HG02610 (cell line): ENCODE measurements at regions not wholly inside any gene's neighbourhood (a gene's known extent, or its start where the extent isn't known, plus 50 kb on each side); places are given as distances from the start of the nearest gene placed in this dataset.
"Not testable (repeated sequence)": the region's sequence is repeated elsewhere in the genome, so short reads cannot be mapped to it uniquely, and the experiment has no call there.

ENCODE experiments used
- ATAC-seq: cut with Tn5 transposase; IDR thresholded peaks from one replicate; pipeline ENCODE4 v1.9.1; 2021; ENCODE audit warnings: mild to moderate bottlenecking, moderate library complexity; ENCODE audit not compliant: unreplicated experiment

DNA sequence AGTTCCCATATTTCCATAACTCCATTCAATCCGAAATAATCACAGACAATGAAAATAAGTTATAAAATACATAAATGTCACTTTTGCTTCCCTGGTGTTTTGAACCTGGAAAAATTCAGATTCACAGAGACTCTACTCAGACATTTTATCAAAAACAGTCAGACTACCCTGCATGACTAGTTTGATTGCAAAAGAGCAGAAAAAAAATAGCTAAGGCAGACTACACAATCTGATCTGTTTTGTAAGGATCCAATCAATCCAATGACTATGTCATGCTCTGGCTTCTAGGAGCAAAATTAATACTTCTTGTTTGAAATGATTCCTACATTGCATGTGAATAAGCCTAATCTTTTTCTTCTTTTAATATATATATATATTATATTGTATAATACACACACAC, 1262.6 kb downstream of the EFNA5 start:
- no peak for ATAC-seq

DNA sequence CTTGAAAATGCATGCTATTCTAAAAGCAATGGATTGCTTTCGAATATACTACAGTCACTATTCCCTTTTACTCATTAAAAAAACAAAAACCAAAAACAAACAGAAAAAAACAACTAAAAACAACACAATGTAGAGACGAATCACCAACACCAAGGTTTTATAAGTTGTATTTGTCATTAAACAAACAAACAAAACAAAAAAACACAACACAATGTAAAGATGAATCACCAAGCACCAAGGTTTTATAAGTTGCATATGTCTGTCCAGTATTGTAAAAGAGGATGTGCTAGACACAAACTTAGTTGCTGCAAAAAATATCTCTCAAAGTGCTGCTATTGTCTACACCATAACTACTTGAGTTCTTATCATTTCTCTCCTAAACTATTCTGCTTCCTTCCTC, 1269.2 kb downstream of the EFNA5 start:
- no peak for ATAC-seq

DNA sequence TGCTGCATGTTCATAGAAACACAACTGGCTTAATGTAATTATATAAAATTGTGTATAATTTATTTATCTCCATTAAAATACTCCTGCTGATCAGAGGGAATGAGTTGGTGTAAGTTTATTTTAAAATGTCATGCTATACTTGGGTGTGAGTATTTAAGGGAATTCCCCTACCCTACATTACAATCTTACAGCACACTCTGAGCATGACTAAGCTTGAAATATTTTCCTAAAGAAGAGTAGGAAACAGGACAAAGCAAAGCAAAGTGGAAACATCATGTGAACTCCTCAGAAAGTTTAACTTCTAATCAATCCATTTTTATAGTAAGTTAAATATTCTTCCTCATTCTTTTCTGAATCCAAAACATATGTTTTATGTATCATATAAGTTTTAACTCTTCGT, 1271.3 kb downstream of the EFNA5 start:
- ATAC-seq: no peak

DNA sequence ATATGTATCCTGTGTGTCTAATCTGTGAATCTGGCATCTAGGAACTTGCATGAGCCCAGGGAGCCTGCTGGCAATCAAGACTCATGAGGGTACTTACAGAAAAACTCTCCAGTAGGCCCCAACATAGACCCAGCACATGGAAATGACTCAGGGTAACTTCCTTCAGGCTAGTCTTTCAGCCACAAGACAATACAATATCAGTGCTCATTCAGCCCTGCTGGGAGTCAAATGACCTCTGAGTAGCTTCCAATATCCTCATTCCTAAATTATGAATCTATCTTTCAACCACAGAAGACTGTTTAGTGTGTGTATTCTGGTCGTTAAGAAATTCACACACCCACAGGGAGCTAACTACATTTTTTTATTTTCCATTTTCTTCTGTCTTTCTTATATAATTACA, 1273.0 kb downstream of the EFNA5 start:
- ATAC-seq: no peak

DNA sequence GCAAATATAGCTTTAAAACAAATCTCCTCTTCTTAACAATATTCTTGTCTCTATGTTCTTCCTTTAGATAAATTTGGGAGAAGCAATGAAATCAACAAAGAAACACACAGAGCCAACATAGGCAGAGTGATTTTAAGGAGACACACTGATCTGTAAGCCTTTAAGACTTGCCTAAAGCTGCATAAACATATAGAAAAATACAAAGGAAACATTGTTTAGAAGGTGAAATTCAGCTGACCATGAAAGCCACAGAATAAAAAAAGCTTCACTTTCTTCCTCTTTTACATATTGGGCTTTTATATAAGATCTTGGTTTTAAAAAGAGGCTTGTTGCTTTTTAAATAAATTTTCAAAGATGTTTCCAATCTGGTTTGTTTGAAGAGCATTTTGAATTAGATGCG, 1277.5 kb downstream of the EFNA5 start:
- no peak for ATAC-seq

DNA sequence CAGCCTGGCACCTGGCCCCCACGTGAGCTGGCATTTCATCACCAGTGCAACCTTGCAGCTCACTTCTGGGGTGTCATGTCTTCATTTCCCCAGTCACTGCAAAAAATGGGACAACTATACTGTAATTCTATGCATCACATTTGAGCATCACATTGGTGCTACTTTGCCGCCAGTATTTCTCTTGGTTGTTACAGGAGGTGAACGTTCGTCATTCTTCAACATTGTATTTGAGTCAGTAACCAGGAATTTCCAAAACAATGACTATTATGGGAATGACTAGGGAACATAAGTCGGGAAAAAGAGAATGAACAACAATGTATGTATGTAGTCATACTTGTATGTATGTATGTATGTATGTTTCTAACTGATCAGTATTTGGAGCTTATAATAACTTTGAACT, 1278.0 kb downstream of the EFNA5 start:
- ATAC-seq: no peak

DNA sequence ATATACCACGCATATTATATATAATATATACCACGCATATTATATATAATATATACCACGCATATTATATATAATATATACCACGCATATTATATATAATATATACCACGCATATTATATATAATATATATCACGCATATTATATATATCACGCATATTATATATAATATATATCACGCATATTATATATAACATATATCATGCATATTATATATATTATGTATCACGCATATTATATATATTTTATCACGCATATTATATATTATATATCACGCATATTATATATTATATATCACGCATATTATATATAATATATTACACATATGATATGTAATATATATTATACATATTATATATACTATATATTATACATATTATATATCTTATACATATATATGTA, 1283.0 kb downstream of the EFNA5 start:
- not testable (repeated sequence) for ATAC-seq

DNA sequence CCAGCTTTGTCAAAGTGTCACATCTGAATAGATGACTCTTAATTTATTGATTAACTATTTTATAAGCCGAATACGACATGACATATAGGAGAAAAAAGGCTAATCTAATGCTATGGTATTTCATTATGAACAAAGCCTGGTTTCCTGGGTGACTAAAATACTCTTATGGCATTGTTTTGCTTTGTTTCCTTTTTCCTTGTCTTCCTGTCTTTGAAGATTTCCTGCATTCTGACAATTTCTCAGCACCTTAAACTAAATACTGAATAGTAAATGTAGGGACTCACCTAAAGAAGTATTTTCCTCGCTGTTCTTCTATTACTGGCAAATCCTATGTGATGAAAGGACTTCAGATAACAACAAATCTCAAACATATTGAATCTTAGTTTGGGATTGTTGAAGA, 1284.5 kb downstream of the EFNA5 start:
- no peak for ATAC-seq

DNA sequence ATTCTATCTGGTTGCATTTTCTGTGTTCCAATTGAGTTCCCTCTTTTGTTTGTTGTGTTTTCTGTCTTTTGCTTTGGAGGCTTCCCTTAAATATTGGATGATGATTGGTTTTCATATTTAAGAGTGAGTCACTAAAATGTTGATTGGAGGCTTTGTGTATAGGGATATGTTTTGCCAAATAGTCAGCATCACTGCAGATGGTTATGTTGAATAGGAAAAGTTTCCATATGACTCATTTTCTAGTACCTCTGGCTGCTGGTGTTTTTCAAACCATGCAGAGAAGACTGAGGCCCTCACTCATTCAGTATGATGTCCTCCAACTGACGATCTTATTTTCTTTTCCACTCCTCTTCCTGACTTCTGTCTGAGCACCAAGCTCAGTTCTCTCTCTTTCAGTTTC, 1290.0 kb downstream of the EFNA5 start:
- ATAC-seq: no peak

DNA sequence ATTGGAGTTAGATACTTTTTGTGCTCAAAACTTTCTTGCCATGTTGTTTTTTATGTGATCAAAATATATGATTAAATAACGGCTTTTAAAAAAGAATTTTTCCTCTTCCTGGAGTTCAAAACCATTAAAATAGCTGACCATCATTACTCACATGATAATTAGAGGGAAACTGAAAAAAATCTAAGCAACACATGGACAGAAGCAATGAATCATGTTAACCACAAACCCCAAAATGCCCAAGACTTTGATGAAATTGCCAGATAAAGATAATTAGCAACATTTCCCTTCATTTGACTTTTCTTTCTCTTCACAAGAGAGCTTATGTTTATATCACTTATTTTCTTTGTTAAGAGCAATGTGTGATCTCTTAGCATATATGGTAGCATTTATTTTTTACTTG, 1294.2 kb downstream of the EFNA5 start:
- ATAC-seq: no peak

DNA sequence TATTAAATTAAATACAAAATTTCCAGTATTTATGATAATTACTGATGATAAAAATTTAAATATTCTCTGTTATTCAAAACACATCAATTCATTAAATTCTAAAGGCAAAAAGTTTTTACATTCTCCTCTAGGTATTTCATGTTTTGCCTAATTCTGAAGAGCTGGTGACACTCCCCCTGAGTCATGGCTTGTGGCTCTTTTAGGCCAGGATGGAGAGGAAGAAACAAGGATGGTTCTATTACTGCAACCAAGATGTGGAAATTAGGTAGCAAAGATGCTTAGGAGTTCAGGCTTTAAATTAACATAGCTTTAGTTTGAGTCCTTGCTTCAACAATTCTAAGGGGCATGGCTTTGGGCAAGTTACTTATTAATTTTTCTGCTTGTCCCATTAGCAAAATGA, 1295.8 kb downstream of the EFNA5 start:
- ATAC-seq: no peak

DNA sequence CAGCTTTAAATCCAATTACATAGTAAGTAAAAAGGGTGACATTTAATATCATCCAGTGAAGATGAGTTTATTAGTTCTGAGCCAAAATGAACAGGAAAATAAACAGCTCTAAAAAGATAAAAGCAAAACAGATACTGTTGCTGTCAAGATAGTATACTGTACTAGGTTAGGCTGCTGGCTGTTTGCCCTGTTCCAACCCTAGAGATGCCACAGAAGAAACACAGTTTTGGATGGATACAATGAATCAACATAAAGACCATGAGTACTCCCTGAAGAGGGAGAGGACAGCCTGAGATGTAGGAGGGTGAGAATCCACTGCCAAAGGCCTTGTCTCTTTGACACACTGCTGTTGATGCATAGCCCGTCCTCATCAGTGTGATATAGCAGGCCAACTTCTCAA, 1302.7 kb downstream of the EFNA5 start:
- no peak for ATAC-seq

DNA sequence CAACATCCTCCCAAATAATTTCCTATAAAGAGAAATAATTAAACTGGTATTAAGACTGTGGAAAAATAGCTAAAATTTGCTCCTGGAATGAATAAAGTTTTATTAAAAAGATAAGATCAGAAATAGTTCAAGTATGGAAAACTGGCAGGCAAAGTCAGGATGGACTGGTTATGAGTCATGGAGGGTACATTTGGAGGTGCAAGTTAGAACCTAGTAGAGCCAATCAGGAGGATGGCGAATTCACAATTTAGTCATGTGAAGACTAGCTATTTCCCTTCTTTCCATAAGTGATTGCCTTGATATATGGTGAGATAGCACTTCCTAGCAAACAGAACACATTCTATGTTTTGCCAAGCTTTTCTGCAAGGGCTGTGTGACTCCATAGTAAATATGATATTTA, 1303.5 kb downstream of the EFNA5 start:
- no peak for ATAC-seq

DNA sequence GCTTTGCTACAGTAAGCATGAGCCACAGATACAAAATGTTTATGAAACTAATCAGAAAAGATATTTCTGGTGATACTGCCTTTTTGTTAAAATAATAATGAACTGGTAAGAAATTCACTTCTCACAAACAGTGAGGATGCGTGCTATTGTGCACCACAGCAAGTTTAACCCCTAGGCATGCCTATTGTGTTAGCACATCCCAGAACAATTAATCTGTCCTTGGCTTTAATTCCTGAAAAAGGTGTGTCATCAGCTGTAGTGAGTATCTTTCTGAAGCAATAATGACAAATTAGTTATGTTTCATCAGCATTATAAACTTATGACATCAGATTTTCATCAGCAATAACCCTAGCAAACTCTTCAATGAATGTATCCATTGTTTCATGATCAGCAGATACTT, 1307.2 kb downstream of the EFNA5 start:
- no peak for ATAC-seq

DNA sequence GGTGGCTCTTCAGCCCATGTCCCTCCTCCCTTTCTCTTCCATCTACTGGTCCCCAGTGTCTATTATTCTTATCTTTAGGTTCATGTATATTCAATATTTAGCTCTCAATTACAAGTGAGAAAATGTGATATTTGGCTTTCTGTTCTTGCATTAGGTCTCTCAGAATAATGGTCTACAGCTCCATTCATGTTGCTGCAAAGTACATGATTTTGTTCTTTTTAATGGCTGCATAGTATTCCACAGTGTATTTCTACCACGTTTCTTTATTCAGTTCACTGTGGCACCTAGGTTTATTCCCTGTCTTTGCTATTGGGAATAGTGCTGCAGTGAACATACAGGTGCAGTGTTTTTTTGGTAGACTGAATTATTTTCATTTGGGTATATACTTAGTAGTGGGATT, 1308.8 kb downstream of the EFNA5 start:
- no peak for ATAC-seq

DNA sequence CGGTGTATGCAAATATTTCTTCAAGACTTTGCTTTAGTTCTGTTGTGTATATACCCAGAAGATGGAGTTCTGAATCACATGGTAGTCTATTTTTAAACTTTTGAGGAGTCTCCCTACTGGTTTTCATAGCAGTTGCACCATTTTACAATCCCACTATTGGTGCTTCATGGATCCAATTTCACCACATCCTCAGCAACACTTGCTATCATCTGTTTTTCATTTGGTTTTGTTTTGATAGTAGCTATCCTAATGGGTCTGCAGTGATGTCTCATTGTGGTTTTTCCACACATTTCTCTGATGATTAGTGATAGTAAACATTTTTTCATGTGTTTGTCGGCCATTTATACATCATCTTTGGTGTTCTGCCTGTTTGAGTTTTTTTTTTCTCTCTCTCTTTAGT, 1339.3 kb downstream of the EFNA5 start:
- ATAC-seq: no peak

DNA sequence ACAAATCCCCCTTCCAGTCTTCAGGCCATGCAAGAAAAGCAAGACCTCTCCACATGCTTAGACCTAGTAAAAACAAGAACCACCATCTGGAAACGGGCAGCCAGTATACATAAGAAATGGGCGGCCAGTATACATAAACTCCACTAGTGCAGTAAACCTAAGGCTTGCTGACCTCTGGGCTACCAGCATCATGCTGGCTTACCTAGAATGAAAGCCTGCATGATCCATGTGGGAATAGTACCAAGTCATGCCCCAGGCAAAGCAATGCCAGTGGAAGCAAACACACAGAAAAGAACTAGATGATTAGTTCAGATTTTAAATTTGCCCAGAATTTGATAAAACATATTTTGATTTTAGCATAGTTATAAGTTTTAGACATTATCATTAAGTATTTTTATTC, 1346.4 kb downstream of the EFNA5 start:
- ATAC-seq: no peak

DNA sequence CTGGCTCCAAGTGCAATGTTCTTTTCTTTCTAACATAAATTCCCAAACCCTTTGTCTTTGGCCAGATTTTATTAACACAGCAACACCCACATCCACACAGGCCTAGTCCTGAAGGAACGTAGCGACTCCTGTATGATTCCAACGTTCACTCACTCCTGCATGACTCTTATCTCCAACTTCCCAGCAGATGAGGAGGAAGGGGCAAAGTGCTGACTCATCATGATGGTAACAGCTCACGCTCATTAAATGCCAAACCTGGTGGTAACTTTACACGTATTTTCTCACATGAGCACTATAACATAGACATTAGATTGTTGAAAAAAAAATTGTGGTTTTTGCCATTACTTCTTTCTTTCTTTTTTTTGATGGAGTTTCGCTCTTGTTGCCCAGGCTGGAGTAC, 1349.5 kb downstream of the EFNA5 start:
- no peak for ATAC-seq

DNA sequence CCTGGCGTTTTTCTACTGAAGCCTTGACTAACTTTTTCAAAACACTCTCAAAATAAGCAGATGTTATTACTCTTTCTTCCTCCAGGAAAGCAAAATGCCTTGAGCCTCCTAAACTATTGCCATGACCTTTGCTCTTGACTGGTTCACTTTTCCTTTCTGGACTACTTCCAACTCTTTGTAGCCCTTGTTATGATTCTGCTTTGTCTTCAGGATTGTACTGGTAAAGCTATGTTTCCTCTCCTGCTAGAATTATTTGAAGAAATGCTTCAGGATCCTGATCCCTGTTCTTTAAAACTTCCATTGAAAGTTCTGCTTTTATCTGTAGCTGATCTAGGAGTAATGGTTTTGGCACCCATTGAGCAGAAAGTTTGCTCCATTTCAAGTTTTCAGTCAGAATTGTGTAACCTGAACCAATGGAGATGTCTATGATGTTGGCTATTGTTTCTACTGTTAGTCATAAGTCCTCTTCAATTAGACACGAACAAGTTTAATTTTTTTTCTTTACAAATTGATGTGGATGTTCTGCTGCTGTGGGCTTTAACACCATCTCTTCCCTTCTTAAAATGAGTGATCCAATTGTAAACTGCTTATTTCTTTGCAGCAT, 1356.4 kb downstream of the EFNA5 start:
- no peak for ATAC-seq

DNA sequence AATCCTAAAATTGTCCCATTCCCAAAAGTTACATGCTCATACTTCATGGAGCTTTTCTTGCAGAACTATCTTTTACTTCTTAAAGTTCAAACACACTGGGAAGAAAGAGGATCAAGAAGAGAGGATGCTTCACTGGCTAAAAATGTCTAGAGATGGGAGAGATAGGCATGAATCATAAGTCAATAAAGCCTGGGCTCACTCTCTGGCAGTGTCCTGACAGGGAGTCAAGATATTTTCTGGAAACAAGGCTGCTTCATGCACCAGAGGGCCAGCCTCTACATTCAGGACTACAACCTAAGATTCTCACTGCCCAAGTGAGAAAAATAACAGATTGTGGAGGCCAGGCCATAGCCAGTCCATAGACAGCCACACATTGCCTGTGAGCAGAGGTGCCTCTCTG, 1358.4 kb downstream of the EFNA5 start:
- no peak for ATAC-seq

DNA sequence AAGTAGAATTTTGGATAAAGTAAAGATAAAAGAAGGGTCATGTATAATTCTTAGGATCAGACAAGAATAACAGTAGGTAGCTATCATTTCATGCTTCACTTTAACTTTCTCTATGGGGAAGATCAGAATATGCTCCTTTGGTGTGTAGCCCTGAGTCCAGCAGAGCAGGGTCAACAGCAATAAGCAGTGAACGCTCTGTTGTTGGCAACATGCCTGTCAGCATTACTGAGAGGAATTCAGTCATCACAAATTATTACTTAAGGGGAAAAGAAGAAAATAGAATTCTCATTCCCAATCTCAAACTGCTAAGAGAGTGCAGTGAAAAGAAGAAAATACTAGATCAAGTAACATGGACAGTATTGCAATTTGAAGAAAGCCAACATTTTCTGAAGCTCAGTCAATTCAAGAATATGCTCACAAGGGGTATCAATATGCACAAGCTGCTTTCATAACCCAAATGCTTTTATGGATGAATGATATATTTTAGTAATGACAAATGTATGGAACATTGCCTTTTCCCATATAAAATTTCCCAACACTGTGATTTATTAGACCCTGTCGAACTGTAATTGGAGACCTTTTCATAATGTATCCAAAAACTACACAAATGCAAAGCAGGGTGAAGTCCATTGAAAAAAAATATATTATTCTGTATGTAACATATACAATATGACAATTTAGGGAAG, 1359.4 kb downstream of the EFNA5 start:
- ATAC-seq: no peak

DNA sequence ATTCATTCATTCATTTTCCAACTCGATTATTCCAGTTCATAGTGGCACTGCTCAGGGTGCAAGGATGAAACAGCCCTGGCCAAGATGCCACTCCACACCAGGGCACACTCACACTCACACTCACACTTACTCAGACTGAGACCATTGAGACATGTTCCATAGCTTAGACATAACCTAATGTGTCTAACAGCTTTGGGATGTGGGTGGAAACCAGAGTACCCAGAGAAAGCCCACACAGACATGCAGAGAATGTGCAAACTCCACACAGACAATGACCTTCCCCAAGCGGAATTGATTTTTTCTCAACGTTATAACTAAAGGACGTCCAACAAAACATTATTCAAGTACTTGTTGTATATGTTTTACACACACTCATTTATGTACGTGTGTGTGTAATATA, 1363.5 kb downstream of the EFNA5 start:
- no peak for ATAC-seq
